B cell (primary cell): ENCODE measurements at regions not wholly inside any gene's neighbourhood (a gene's known extent, or its start where the extent isn't known, plus 50 kb on each side); places are given as distances from the start of the nearest gene placed in this dataset.

Source experiments
- ATAC-seq: fragments of 200-7000 bp; cut with Tn5 transposase; one replicate; pipeline ENCODE4 v1.10.0; 2021; ENCODE audit warnings: low read depth, mild to moderate bottlenecking, moderate number of reproducible peaks, moderate library complexity
- CTCF ChIA-PET: fragments of 350-600 bp; sonication (Branson Sonifier 250); formaldehyde crosslinking; loops from one replicate; lab custom pipeline; 2021; ENCODE audit warnings: antibody characterized with exemption, inconsistent platforms; lab: Charles Lee
- POLR2A ChIA-PET: fragments of 350-600 bp; sonication (Branson Sonifier 250); formaldehyde crosslinking; loops from one replicate; lab custom pipeline; 2021; ENCODE audit warnings: antibody characterized with exemption; lab: Charles Lee
- DNase-seq: peaks from one replicate; pipeline ENCODE4 v3.0.0; 2013
- H2AFZ ChIP-seq: 2 replicates; pipeline ENCODE4 v1.6.1; 2012; ENCODE audit warnings: mild to moderate bottlenecking, low read depth, low read length; ENCODE audit not compliant: insufficient read depth, poor library complexity, severe bottlenecking
- H3K27ac ChIP-seq, 2 donors: 1 replicate in 1 of 2; 2 replicates in 1 of 2; pipeline ENCODE4 v1.5.1; 2012 to 2013; ENCODE audit warnings: low read length in 2 of 2, mild to moderate bottlenecking in 2 of 2, moderate library complexity in 1 of 2
- H3K27me3 ChIP-seq, 4 experiments: fragments of 200-600 bp in 1 of 4; sonication (generic) in 1 of 4; replicated peaks in 1 of 4; 1 replicate in 2 of 4; 2 replicates in 2 of 4; pipeline versions ENCODE4 v1.6.1 to v1.7.0; 2013 to 2016; ENCODE audit warnings: low read length in 3 of 4, mild to moderate bottlenecking in 2 of 4, mixed read lengths in 1 of 4, moderate library complexity in 1 of 4; ENCODE audit not compliant: insufficient read depth in 4 of 4, control insufficient read depth in 3 of 4; ENCODE audit errors: control extremely low read depth in 1 of 4
- H3K36me3 ChIP-seq, 2 experiments: replicated peaks in 1 of 2; 1 replicate in 1 of 2; 2 replicates in 1 of 2; pipeline versions ENCODE4 v1.6.1 to v1.7.1; 2013; ENCODE audit warnings: low read length in 1 of 2; ENCODE audit not compliant: insufficient read depth in 2 of 2, control insufficient read depth in 1 of 2; ENCODE audit errors: control extremely low read depth in 1 of 2, extremely low read depth in 1 of 2
- H3K4me1 ChIP-seq, 2 donors: fragments of 200-600 bp in 1 of 2; sonication (generic) in 1 of 2; 1 replicate in 1 of 2; 2 replicates in 1 of 2; pipeline versions ENCODE4 v1.5.1 to v1.6.1; 2013 to 2017; ENCODE audit warnings: low read length in 2 of 2; ENCODE audit not compliant: control insufficient read depth in 2 of 2, insufficient read depth in 2 of 2
- H3K4me2 ChIP-seq: replicated peaks from 2 replicates; pipeline ENCODE3; 2012; ENCODE audit warnings: mild to moderate bottlenecking, low read depth, low read length; ENCODE audit not compliant: poor library complexity, severe bottlenecking
- H3K4me3 ChIP-seq, 5 experiments: fragments of 200-600 bp in 1 of 5; sonication (generic) in 1 of 5; 1 replicate in 3 of 5; 2 replicates in 2 of 5; pipeline versions ENCODE4 v1.5.1 to v1.7.0; 2011 to 2016; ENCODE audit warnings: low read length in 4 of 5, mild to moderate bottlenecking in 4 of 5, low read depth in 2 of 5, control low read depth in 1 of 5, moderate library complexity in 1 of 5; ENCODE audit not compliant: insufficient read depth in 1 of 5; ENCODE audit errors: control extremely low read depth in 1 of 5, extremely low read depth in 1 of 5
- H3K79me2 ChIP-seq: fragments of 200-600 bp; sonication (generic); one replicate; pipeline ENCODE4 v1.6.0; 2016; ENCODE audit warnings: low read length; ENCODE audit not compliant: control insufficient read depth, insufficient read depth
- H3K9ac ChIP-seq: fragments of 200-600 bp; sonication (generic); 2 replicates; pipeline ENCODE4 v1.6.1; 2017; ENCODE audit warnings: mild to moderate bottlenecking, low read length, moderate library complexity
- H3K9me3 ChIP-seq, 3 donors: one replicate each; pipeline versions ENCODE4 v1.6.1 to v1.7.1; 2013; ENCODE audit warnings: low read length in 2 of 3; ENCODE audit not compliant: control insufficient read depth in 2 of 3, insufficient read depth in 1 of 3; ENCODE audit errors: control extremely low read depth in 1 of 3
- H4K20me1 ChIP-seq: 2 replicates; pipeline ENCODE4 v1.6.0; 2012; ENCODE audit warnings: mild to moderate bottlenecking, low read length; ENCODE audit not compliant: insufficient read depth, control insufficient read depth, poor library complexity, severe bottlenecking
- H3K27ac Mint-ChIP-seq: one replicate; pipeline ENCODE4 v1.8.0; 2021; ENCODE audit warnings: mixed read lengths
- H3K27me3 Mint-ChIP-seq: one replicate; pipeline ENCODE4 v1.8.0; 2021; ENCODE audit warnings: mixed read lengths
- H3K4me1 Mint-ChIP-seq: one replicate; pipeline ENCODE4 v1.8.0; 2021; ENCODE audit warnings: mixed read lengths
- H3K4me3 Mint-ChIP-seq: one replicate; pipeline ENCODE4 v1.8.0; 2021; ENCODE audit warnings: mixed read lengths
- H3K9me3 Mint-ChIP-seq: one replicate; pipeline ENCODE4 v1.8.0; 2022; ENCODE audit warnings: mixed read lengths; ENCODE audit not compliant: insufficient read depth
- EZH2 ChIP-seq: IDR thresholded peaks from 2 replicates; pipeline ENCODE4 v1.6.1; 2012; ENCODE audit warnings: borderline replicate concordance, low read depth, mild to moderate bottlenecking, moderate library complexity, low read length; ENCODE audit not compliant: insufficient read depth, poor library complexity, severe bottlenecking
- WGBS: methylation state at CpG from one replicate; pipeline ENCODE4 v1.1.5; 2013; ENCODE audit warnings: missing lambda C conversion rate; ENCODE audit not compliant: insufficient coverage; 5-methylcytosine and 5-hydroxymethylcytosine counted together
- intact Hi-C: fragments of 100-400 bp; cut with micrococcal nuclease; formaldehyde crosslinking; loops from one replicate; pipeline ENCODE4 v1.10.0; 2022
- TF ChIP-seq, protein P1 (sequence below): fragments of 200-600 bp; IDR thresholded peaks from one replicate; pipeline ENCODE4 v1.8.0; 2022; ENCODE audit warnings: antibody characterized with exemption, mild to moderate bottlenecking

DNA sequence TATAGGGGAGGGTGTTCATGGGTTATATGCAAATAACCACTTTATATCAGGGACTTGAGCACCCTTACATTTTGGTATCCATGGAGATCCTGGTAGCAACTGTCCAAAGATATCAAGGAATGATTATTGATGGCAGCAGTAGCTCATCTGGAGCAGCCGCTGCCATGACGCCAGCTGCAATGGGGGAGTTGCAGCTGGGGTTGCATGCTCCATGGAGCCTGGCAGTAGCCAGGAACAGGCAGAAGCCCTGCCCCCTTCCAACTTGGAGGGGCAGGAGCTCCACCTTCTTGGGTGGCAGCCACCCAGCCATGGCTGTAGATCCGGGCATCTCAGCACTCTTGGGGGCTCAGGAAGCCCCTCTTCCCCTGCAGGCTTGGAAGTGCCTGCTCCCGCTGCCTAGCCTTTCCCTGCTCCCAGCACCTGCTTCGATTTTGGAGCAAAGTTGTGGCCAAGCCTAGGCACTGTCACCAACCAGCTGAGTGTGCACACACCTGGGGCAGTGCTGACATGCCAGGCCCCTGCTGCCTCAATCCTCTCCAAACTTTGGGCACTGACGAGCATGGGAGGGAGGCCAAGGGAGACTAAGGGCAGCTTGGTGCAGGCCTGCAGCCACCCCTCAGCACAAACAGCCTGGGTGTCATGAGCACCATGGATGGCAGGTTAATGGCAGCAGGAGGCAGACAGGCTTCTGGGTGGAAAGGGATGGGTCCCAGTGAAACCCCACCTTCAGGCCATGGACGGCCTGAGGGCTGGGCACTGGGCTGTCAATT, 235.6 kb upstream of the CSNK1A1L start:
- Histone ChIP-seq H3K27ac (no peak overlapping the region), H3K79me2 (no peaks in the 10 kb centered on the region), H3K9me3 (peaks cover 0 to 16% (median 0%) of the 10 kb centered on the region in 3 donors), H3K4me1 (no peaks in the 10 kb centered on the region), H3K36me3 (no peaks in the 10 kb centered on the region), H3K27me3 (no peaks in the 10 kb centered on the region), H3K4me3 (no peak overlapping the region), H3K9ac (no peak overlapping the region), H2AFZ (no peak overlapping the region), H4K20me1 (no peaks in the 10 kb centered on the region), H3K4me2 (no peak overlapping the region)
- Mint-ChIP-seq H3K9me3 (no peaks in the 10 kb centered on the region), H3K27me3 (no peaks in the 10 kb centered on the region), H3K4me1 (no peaks in the 10 kb centered on the region), H3K27ac (no peak overlapping the region), H3K4me3 (no peak overlapping the region)
- ATAC-seq (no peak), DNase-seq (no peak)
- ChIA-PET POLR2A (no interaction called here), CTCF (no interaction called here)
- WGBS = 66% methylated on average over 7 of the region's 7 CpGs
- intact Hi-C loops = no loop called here
- TF ChIP-seq, protein P1, sequence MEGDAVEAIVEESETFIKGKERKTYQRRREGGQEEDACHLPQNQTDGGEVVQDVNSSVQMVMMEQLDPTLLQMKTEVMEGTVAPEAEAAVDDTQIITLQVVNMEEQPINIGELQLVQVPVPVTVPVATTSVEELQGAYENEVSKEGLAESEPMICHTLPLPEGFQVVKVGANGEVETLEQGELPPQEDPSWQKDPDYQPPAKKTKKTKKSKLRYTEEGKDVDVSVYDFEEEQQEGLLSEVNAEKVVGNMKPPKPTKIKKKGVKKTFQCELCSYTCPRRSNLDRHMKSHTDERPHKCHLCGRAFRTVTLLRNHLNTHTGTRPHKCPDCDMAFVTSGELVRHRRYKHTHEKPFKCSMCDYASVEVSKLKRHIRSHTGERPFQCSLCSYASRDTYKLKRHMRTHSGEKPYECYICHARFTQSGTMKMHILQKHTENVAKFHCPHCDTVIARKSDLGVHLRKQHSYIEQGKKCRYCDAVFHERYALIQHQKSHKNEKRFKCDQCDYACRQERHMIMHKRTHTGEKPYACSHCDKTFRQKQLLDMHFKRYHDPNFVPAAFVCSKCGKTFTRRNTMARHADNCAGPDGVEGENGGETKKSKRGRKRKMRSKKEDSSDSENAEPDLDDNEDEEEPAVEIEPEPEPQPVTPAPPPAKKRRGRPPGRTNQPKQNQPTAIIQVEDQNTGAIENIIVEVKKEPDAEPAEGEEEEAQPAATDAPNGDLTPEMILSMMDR = no peak
- TF ChIP-seq EZH2 = no peak

DNA sequence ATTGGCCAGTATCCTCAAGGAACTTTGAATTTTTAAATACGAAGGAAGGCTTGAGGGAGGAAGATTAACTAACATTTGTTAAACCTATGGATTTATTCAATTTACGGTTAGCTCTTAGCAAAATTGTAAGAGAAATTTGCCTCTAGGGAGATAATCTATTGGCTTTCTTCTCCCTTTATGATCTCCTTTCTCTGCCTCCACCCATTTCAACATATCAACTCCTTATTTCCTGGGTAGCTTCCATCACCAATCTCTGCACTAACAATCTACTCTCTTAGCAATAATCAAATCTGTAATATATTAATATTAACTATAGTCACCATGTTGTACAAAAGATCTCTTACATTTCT, 233.9 kb upstream of the CSNK1A1L start:
- intact Hi-C loops = no loop called here
- DNase-seq (no peak), ATAC-seq (no peak)
- H2AFZ ChIP-seq = no peak overlapping the region
- POLR2A ChIA-PET = no interaction called here
- H3K4me3 ChIP-seq = no peak overlapping the region
- no peak overlapping the region for H3K4me2 ChIP-seq
- peaks cover 0 to 16% (median 0%) of the 10 kb centered on the region in 3 donors for H3K9me3 ChIP-seq
- no peak overlapping the region for H3K27ac ChIP-seq
- H3K4me3 Mint-ChIP-seq = no peak overlapping the region
- H3K79me2 ChIP-seq = no peaks in the 10 kb centered on the region
- no peaks in the 10 kb centered on the region for H3K4me1 ChIP-seq
- H4K20me1 ChIP-seq = no peaks in the 10 kb centered on the region
- no peak for TF ChIP-seq EZH2
- TF ChIP-seq, protein P1 = no peak
- H3K27ac Mint-ChIP-seq = no peak overlapping the region
- no peaks in the 10 kb centered on the region for H3K27me3 ChIP-seq
- H3K9me3 Mint-ChIP-seq = no peaks in the 10 kb centered on the region
- no peaks in the 10 kb centered on the region for H3K4me1 Mint-ChIP-seq
- no peaks in the 10 kb centered on the region for H3K27me3 Mint-ChIP-seq
- CTCF ChIA-PET = no interaction called here
- H3K36me3 ChIP-seq = no peaks in the 10 kb centered on the region
- WGBS = no CpG with 5 or more reads among the region's 2 CpGs
- H3K9ac ChIP-seq = no peak overlapping the region
